ENCODE measurements at regions not wholly inside any gene's neighbourhood (a gene's known extent, or its start where the extent isn't known, plus 50 kb on each side); places are given as distances from the start of the nearest gene placed in this dataset.

- Histone ChIP-seq H3K9ac (replicated peaks; ENCODE audit: extremely low read depth, insufficient read depth, low read length) (no peak overlapping the region), H3K36me3 (ENCODE audit: control insufficient read depth in 2 of 2, extremely low read depth in 1 of 2, insufficient read depth in 2 of 2, low read length in 2 of 2) (no peaks in the 10 kb centered on the region), H4K20me1 (replicated peaks; ENCODE audit: control insufficient read depth, extremely low read depth, insufficient read depth, low read length) (no peaks in the 10 kb centered on the region), H3K27ac (ENCODE audit: insufficient read depth, low read depth, low read length) (no peak overlapping the region), H3K4me1 (ENCODE audit: control insufficient read depth, extremely low read depth, insufficient read depth, low read length) (no peaks in the 10 kb centered on the region), H3K27me3 (ENCODE audit: control insufficient read depth in 2 of 2, insufficient read depth in 2 of 2, low read length in 2 of 2) (no peaks in the 10 kb centered on the region), H3K9me1 (replicated peaks; ENCODE audit: control insufficient read depth, extremely low read depth, insufficient read depth, low read length) (no peaks in the 10 kb centered on the region), H3K79me2 (ENCODE audit: control insufficient read depth, insufficient read depth, low read length) (no peaks in the 10 kb centered on the region), H3K4me3 (replicated peaks in 1 of 3; ENCODE audit: insufficient read depth in 1 of 3, low read depth in 1 of 3, low read length in 3 of 3) (no peak overlapping the region), H3K9me3 (replicated peaks; ENCODE audit: control insufficient read depth, insufficient read depth, low read length) (no peaks in the 10 kb centered on the region), H3K4me2 (ENCODE audit: insufficient read depth, low read length) (no peak overlapping the region), H2AFZ (ENCODE audit: low read depth, low read length) (no peak overlapping the region)
- dilution Hi-C loops (cut with MboI; ENCODE audit: extremely low pct_ligation_motif_present, low sequenced_read_pairs): no loop called here
- BruUV-seq (replicated peaks): no TSS peak
- intact Hi-C loops (cut with micrococcal nuclease): no loop called here
- FAIRE-seq (no peak), DNase-seq (ENCODE audit: low read depth, low spot score) (no peak)
- TF ChIP-seq, protein P1, sequence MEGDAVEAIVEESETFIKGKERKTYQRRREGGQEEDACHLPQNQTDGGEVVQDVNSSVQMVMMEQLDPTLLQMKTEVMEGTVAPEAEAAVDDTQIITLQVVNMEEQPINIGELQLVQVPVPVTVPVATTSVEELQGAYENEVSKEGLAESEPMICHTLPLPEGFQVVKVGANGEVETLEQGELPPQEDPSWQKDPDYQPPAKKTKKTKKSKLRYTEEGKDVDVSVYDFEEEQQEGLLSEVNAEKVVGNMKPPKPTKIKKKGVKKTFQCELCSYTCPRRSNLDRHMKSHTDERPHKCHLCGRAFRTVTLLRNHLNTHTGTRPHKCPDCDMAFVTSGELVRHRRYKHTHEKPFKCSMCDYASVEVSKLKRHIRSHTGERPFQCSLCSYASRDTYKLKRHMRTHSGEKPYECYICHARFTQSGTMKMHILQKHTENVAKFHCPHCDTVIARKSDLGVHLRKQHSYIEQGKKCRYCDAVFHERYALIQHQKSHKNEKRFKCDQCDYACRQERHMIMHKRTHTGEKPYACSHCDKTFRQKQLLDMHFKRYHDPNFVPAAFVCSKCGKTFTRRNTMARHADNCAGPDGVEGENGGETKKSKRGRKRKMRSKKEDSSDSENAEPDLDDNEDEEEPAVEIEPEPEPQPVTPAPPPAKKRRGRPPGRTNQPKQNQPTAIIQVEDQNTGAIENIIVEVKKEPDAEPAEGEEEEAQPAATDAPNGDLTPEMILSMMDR (IDR thresholded peaks at IDR 0.05; ENCODE audit: extremely low read depth in 1 of 2, insufficient read depth in 1 of 2, low read depth in 1 of 2, low read length in 2 of 2): no peak
- no peak for TF ChIP-seq MAX (IDR thresholded peaks at IDR 0.05; ENCODE audit: insufficient read depth, insufficient read length)
- ChIA-PET POLR2A (no interaction called here), CTCF (interaction anchor here (1.5 kb wide), 1 partner anchor 112 kb away, joined by 4 read pairs; no protein-coding TSS in a partner anchor)
These were observed 116.7 kb upstream of the CXCL13 start for GRCh38 chr4:77488882-77489281.

GRCh38 chr4:77493120-77493752 lies 112.4 kb upstream of the CXCL13 start:
- H3K9ac ChIP-seq (replicated peaks; ENCODE audit: extremely low read depth, insufficient read depth, low read length): no peak overlapping the region
- dilution Hi-C loops (cut with MboI; ENCODE audit: extremely low pct_ligation_motif_present, low sequenced_read_pairs): no loop called here

More at GRCh38 chr4:77493120-77493752, 112.4 kb upstream of the CXCL13 start:
- CTCF ChIA-PET: no interaction called here
- POLR2A ChIA-PET: no interaction called here
- no peaks in the 10 kb centered on the region for H3K9me1 ChIP-seq (replicated peaks; ENCODE audit: control insufficient read depth, extremely low read depth, insufficient read depth, low read length)
- no peak for FAIRE-seq
- intact Hi-C loops (cut with micrococcal nuclease): no loop called here
- no TSS peak for BruUV-seq (replicated peaks)
- H3K4me2 ChIP-seq (ENCODE audit: insufficient read depth, low read length): no peak overlapping the region
- H2AFZ ChIP-seq (ENCODE audit: low read depth, low read length): no peak overlapping the region
- H3K4me3 ChIP-seq (replicated peaks in 1 of 3; ENCODE audit: insufficient read depth in 1 of 3, low read depth in 1 of 3, low read length in 3 of 3): no peak overlapping the region
- no peak overlapping the region for H3K27ac ChIP-seq (ENCODE audit: insufficient read depth, low read depth, low read length)
- H3K9me3 ChIP-seq (replicated peaks; ENCODE audit: control insufficient read depth, insufficient read depth, low read length): no peaks in the 10 kb centered on the region
- H3K36me3 ChIP-seq (ENCODE audit: control insufficient read depth in 2 of 2, extremely low read depth in 1 of 2, insufficient read depth in 2 of 2, low read length in 2 of 2): no peaks in the 10 kb centered on the region
- no peaks in the 10 kb centered on the region for H3K27me3 ChIP-seq (ENCODE audit: control insufficient read depth in 2 of 2, insufficient read depth in 2 of 2, low read length in 2 of 2)
- DNase-seq (ENCODE audit: low read depth, low spot score): no peak
- H3K4me1 ChIP-seq (ENCODE audit: control insufficient read depth, extremely low read depth, insufficient read depth, low read length): no peaks in the 10 kb centered on the region
- H4K20me1 ChIP-seq (replicated peaks; ENCODE audit: control insufficient read depth, extremely low read depth, insufficient read depth, low read length): no peaks in the 10 kb centered on the region
- no peaks in the 10 kb centered on the region for H3K79me2 ChIP-seq (ENCODE audit: control insufficient read depth, insufficient read depth, low read length)
- no peak for TF ChIP-seq MAX (IDR thresholded peaks at IDR 0.05; ENCODE audit: insufficient read depth, insufficient read length)
- no peak for TF ChIP-seq EZH2 (IDR thresholded peaks at IDR 0.05; ENCODE audit: borderline replicate concordance, low read depth, low read length, severe bottlenecking)
- no peak for TF ChIP-seq POLR2AphosphoS5 (IDR thresholded peaks at IDR 0.05; ENCODE audit: insufficient read depth, low read depth, low read length)
- TF ChIP-seq POLR2A (IDR thresholded peaks at IDR 0.05; ENCODE audit: low read depth, low read length): no peak
- TF ChIP-seq, protein P1 (IDR thresholded peaks at IDR 0.05; ENCODE audit: extremely low read depth in 1 of 2, insufficient read depth in 1 of 2, low read depth in 1 of 2, low read length in 2 of 2): no peak
- TF ChIP-seq GATA2 (IDR thresholded peaks at IDR 0.05; ENCODE audit: insufficient read depth, insufficient read length, low read depth, low read length): no peak
- no peak for TF ChIP-seq MYC (IDR thresholded peaks at IDR 0.05; ENCODE audit: low read depth, low read length)
- TF ChIP-seq FOS (IDR thresholded peaks at IDR 0.05; ENCODE audit: borderline replicate concordance, insufficient read depth, low read length): no peak
- no peak for TF ChIP-seq JUN (IDR thresholded peaks at IDR 0.05; ENCODE audit: borderline replicate concordance, insufficient read depth, insufficient read length, low read depth)

All from endothelial cell of umbilical vein (primary cell).